ENCODE measurements at regions not wholly inside any gene's neighbourhood (a gene's known extent, or its start where the extent isn't known, plus 50 kb on each side); places are given as distances from the start of the nearest gene placed in this dataset.

GRCh38 chr19:27765397-27765796 lies 1447.6 kb downstream of the UQCRFS1 start:
- ATAC-seq (no peak), FAIRE-seq (no peak), DNase-seq (ENCODE audit: low read depth in 1 of 2, low spot score in 1 of 2) (no peak)
- ChIA-PET POLR2A (no interaction called here), CTCF (no interaction called here)
- H3K4me2 ChIP-seq: no peak overlapping the region
- H3K4me1 ChIP-seq: no peaks in the 10 kb centered on the region
- H3K27ac ChIP-seq: no peak overlapping the region
- no peak for TF ChIP-seq MYC (IDR thresholded peaks at IDR 0.05; ENCODE audit: borderline replicate concordance, low read length)
- H3K9me3 ChIP-seq: peaks cover 87% of the 10 kb centered on the region
- no peak overlapping the region for H3K4me3 ChIP-seq
- 84% methylated on average over 7 of the region's 7 CpGs for WGBS (ENCODE audit: missing lambda C conversion rate)

GRCh38 chr19:27764186-27764804 lies 1448.7 kb downstream of the UQCRFS1 start:
- CTCF ChIA-PET: no interaction called here
- H3K9me3 ChIP-seq: peaks cover 87% of the 10 kb centered on the region
- no peak for ATAC-seq
- no peak for TF ChIP-seq TP53 (CRISPR knock-in tag; IDR thresholded peaks at IDR 0.05)
- no peak for TF ChIP-seq ZC3H11A (IDR thresholded peaks at IDR 0.05)
- no peak for TF ChIP-seq RNF2 (IDR thresholded peaks at IDR 0.05; ENCODE audit: borderline replicate concordance, low read depth)
- H3K4me2 ChIP-seq: no peak overlapping the region
- H3K4me3 ChIP-seq: no peak overlapping the region
- POLR2A ChIA-PET: no interaction called here
- no peak for DNase-seq (ENCODE audit: low read depth in 1 of 2, low spot score in 1 of 2)
- no peak overlapping the region for H3K27ac ChIP-seq
- 65% methylated on average over 5 of the region's 5 CpGs for WGBS (ENCODE audit: missing lambda C conversion rate)
- H3K4me1 ChIP-seq: no peaks in the 10 kb centered on the region
- FAIRE-seq: no peak

DNA sequence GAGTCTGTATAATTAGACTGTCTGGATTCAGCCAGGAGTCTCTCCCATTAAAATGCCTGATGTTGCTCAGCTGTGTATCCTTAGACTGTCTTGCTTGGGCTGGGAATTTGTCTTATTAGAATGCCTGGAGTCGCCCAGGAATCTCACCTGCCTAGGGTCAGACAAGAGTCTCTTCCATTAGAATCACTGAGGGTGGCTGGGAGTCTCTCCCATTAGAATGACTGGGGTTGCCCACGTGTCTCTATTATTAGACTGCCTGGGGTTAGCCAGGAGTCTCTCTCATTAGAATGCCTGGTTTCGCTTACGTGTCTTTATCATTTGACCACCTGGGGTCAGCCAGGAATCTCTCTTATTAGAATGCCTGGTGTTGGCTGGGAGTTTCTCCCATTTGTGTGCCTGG lies 1450.0 kb downstream of the UQCRFS1 start:
- peaks cover 83% of the 10 kb centered on the region for H3K9me3 ChIP-seq
- H3K4me2 ChIP-seq: no peak overlapping the region
- POLR2A ChIA-PET: no interaction called here
- no peak overlapping the region for H3K4me3 ChIP-seq
- FAIRE-seq (no peak), ATAC-seq (no peak), DNase-seq (ENCODE audit: low read depth in 1 of 2, low spot score in 1 of 2) (no peak)
- H3K4me1 ChIP-seq: no peaks in the 10 kb centered on the region
- WGBS (ENCODE audit: missing lambda C conversion rate): 73% methylated on average over 4 of the region's 4 CpGs
- CTCF ChIA-PET: no interaction called here
- H3K27ac ChIP-seq: no peak overlapping the region
- TF ChIP-seq HEYL (CRISPR knock-in tag; IDR thresholded peaks at IDR 0.05) (no peak), KDM5A (IDR thresholded peaks at IDR 0.05) (no peak), POLR2AphosphoS2 (conservative IDR thresholded peaks at IDR 0.05; ENCODE audit: low read length) (no peak), FOXS1 (CRISPR knock-in tag; IDR thresholded peaks at IDR 0.05) (no peak), EHMT2 (IDR thresholded peaks at IDR 0.05; ENCODE audit: low read depth) (no peak), ZSCAN20 (CRISPR knock-in tag; IDR thresholded peaks at IDR 0.05) (no peak), USF2 (IDR thresholded peaks at IDR 0.05) (no peak), HOXB5 (CRISPR knock-in tag; IDR thresholded peaks at IDR 0.05) (no peak), POLR2A (IDR thresholded peaks at IDR 0.05; ENCODE audit: low read length) (no peak)
- TF ChIP-seq, protein P1, sequence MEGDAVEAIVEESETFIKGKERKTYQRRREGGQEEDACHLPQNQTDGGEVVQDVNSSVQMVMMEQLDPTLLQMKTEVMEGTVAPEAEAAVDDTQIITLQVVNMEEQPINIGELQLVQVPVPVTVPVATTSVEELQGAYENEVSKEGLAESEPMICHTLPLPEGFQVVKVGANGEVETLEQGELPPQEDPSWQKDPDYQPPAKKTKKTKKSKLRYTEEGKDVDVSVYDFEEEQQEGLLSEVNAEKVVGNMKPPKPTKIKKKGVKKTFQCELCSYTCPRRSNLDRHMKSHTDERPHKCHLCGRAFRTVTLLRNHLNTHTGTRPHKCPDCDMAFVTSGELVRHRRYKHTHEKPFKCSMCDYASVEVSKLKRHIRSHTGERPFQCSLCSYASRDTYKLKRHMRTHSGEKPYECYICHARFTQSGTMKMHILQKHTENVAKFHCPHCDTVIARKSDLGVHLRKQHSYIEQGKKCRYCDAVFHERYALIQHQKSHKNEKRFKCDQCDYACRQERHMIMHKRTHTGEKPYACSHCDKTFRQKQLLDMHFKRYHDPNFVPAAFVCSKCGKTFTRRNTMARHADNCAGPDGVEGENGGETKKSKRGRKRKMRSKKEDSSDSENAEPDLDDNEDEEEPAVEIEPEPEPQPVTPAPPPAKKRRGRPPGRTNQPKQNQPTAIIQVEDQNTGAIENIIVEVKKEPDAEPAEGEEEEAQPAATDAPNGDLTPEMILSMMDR (IDR thresholded peaks at IDR 0.05): no peak

GRCh38 chr19:27759896-27760295 lies 1453.1 kb downstream of the UQCRFS1 start:
- Histone ChIP-seq H3K4me3 (no peak overlapping the region), H3K4me2 (no peak overlapping the region), H3K27ac (no peak overlapping the region), H3K9me3 (peaks cover 76% of the 10 kb centered on the region), H3K4me1 (no peaks in the 10 kb centered on the region)
- ChIA-PET POLR2A (no interaction called here), CTCF (no interaction called here)
- TF ChIP-seq ESRRA (IDR thresholded peaks at IDR 0.05; ENCODE audit: borderline replicate concordance, low read length): no peak
- no peak for TF ChIP-seq HES2 (IDR thresholded peaks at IDR 0.05)
- no peak for TF ChIP-seq BHLHE40 (IDR thresholded peaks at IDR 0.05; ENCODE audit: low read depth, low read length)
- ATAC-seq (no peak), DNase-seq (ENCODE audit: low read depth in 1 of 2, low spot score in 1 of 2) (no peak), FAIRE-seq (no peak)
- WGBS (ENCODE audit: missing lambda C conversion rate): 89% methylated on average over 6 of the region's 6 CpGs

Measured in A549 (cell line).